Mononuclear cell (primary cell): ENCODE measurements at regions not wholly inside any gene's neighbourhood (a gene's known extent, or its start where the extent isn't known, plus 50 kb on each side); places are given as distances from the start of the nearest gene placed in this dataset.

Experiments
- H3K27me3 ChIP-seq: 2 replicates; pipeline ENCODE4 v1.6.0; 2011; ENCODE audit warnings: low read length, control low read depth; ENCODE audit not compliant: insufficient read depth
- H3K4me1 ChIP-seq: 2 replicates; pipeline ENCODE4 v1.5.1; 2011; ENCODE audit warnings: mild to moderate bottlenecking, low read length, control low read depth; ENCODE audit not compliant: insufficient read depth
- H3K4me3 ChIP-seq: 2 replicates; pipeline ENCODE4 v1.5.1; 2011; ENCODE audit warnings: mild to moderate bottlenecking, low read length, moderate library complexity
- H3K9me3 ChIP-seq: 2 replicates; pipeline ENCODE4 v1.5.1; 2011; ENCODE audit warnings: low read depth, mild to moderate bottlenecking, control low read depth, low read length

- H3K9me3 ChIP-seq: no peaks in the 10 kb centered on the region
- H3K27me3 ChIP-seq: no peaks in the 10 kb centered on the region
- H3K4me1 ChIP-seq: peaks cover 4% of the 10 kb centered on the region
- no peak overlapping the region for H3K4me3 ChIP-seq
These were observed 208.8 kb upstream of the JUN start for GRCh38 chr1:58992643-58993042.

GRCh38 chr1:58993403-58993802, 209.6 kb upstream of the JUN start:
- no peak overlapping the region for H3K4me3 ChIP-seq
- H3K4me1 ChIP-seq: no peaks in the 10 kb centered on the region
- no peaks in the 10 kb centered on the region for H3K27me3 ChIP-seq
- H3K9me3 ChIP-seq: no peaks in the 10 kb centered on the region

GRCh38 chr1:58994664-58995063, 210.8 kb upstream of the JUN start:
- no peaks in the 10 kb centered on the region for H3K9me3 ChIP-seq
- H3K27me3 ChIP-seq: no peaks in the 10 kb centered on the region
- no peak overlapping the region for H3K4me3 ChIP-seq
- no peaks in the 10 kb centered on the region for H3K4me1 ChIP-seq

GRCh38 chr1:58996341-58997059, 212.7 kb upstream of the JUN start:
- no peaks in the 10 kb centered on the region for H3K27me3 ChIP-seq
- H3K4me1 ChIP-seq: no peaks in the 10 kb centered on the region

GRCh38 chr1:58997060-58997411, 213.2 kb upstream of the JUN start:
- Histone ChIP-seq H3K4me3 (no peak overlapping the region), H3K4me1 (no peaks in the 10 kb centered on the region), H3K9me3 (no peaks in the 10 kb centered on the region), H3K27me3 (no peaks in the 10 kb centered on the region)

More at GRCh38 chr1:58996341-58997059, 212.7 kb upstream of the JUN start:
- H3K9me3 ChIP-seq: no peaks in the 10 kb centered on the region
- no peak overlapping the region for H3K4me3 ChIP-seq

GRCh38 chr1:58997637-58998036, 213.8 kb upstream of the JUN start:
- no peaks in the 10 kb centered on the region for H3K4me1 ChIP-seq
- H3K4me3 ChIP-seq: no peak overlapping the region
- no peaks in the 10 kb centered on the region for H3K9me3 ChIP-seq
- H3K27me3 ChIP-seq: no peaks in the 10 kb centered on the region

GRCh38 chr1:58999676-59000075, 215.8 kb upstream of the JUN start:
- H3K4me1 ChIP-seq: peaks cover 1% of the 10 kb centered on the region
- no peaks in the 10 kb centered on the region for H3K27me3 ChIP-seq
- no peak overlapping the region for H3K4me3 ChIP-seq
- no peaks in the 10 kb centered on the region for H3K9me3 ChIP-seq

- no peaks in the 10 kb centered on the region for H3K9me3 ChIP-seq
- H3K4me1 ChIP-seq: peaks cover 47% of the 10 kb centered on the region
- no peak overlapping the region for H3K4me3 ChIP-seq
- no peaks in the 10 kb centered on the region for H3K27me3 ChIP-seq
These were observed 220.9 kb upstream of the JUN start for GRCh38 chr1:59004755-59005154.

- no peak overlapping the region for H3K4me3 ChIP-seq
- no peaks in the 10 kb centered on the region for H3K27me3 ChIP-seq
- H3K9me3 ChIP-seq: no peaks in the 10 kb centered on the region
- peaks cover 47% of the 10 kb centered on the region for H3K4me1 ChIP-seq
These were observed 221.8 kb upstream of the JUN start for GRCh38 chr1:59005491-59006288.

GRCh38 chr1:59006289-59006658, 222.4 kb upstream of the JUN start:
- H3K27me3 ChIP-seq: no peaks in the 10 kb centered on the region
- H3K9me3 ChIP-seq: no peaks in the 10 kb centered on the region
- H3K4me1 ChIP-seq: peaks cover 47% of the 10 kb centered on the region
- no peak overlapping the region for H3K4me3 ChIP-seq

GRCh38 chr1:59006932-59007331, 223.1 kb upstream of the JUN start:
- Histone ChIP-seq H3K4me1 (peaks cover 47% of the 10 kb centered on the region), H3K4me3 (no peak overlapping the region), H3K27me3 (no peaks in the 10 kb centered on the region), H3K9me3 (no peaks in the 10 kb centered on the region)

GRCh38 chr1:59007429-59007819, 223.6 kb upstream of the JUN start:
- peaks cover 47% of the 10 kb centered on the region for H3K4me1 ChIP-seq
- H3K9me3 ChIP-seq: no peaks in the 10 kb centered on the region
- H3K4me3 ChIP-seq: no peak overlapping the region
- no peaks in the 10 kb centered on the region for H3K27me3 ChIP-seq

- Histone ChIP-seq H3K9me3 (no peaks in the 10 kb centered on the region), H3K4me1 (peaks cover 47% of the 10 kb centered on the region), H3K4me3 (no peak overlapping the region), H3K27me3 (no peaks in the 10 kb centered on the region)
These were observed 224.2 kb upstream of the JUN start for GRCh38 chr1:59007820-59008598.

GRCh38 chr1:59008599-59009347, 224.9 kb upstream of the JUN start:
- Histone ChIP-seq H3K27me3 (no peaks in the 10 kb centered on the region), H3K9me3 (no peaks in the 10 kb centered on the region), H3K4me1 (peaks cover 55% of the 10 kb centered on the region), H3K4me3 (no peak overlapping the region)

- no peak overlapping the region for H3K4me3 ChIP-seq
- peaks cover 39% of the 10 kb centered on the region for H3K4me1 ChIP-seq
- H3K27me3 ChIP-seq: no peaks in the 10 kb centered on the region
- H3K9me3 ChIP-seq: no peaks in the 10 kb centered on the region
These were observed 227.8 kb upstream of the JUN start for GRCh38 chr1:59011663-59012062.
